CD4-positive, alpha-beta T cell treated with Interferon gamma for 1 hour (primary cell): ENCODE measurements at regions not wholly inside any gene's neighbourhood (a gene's known extent, or its start where the extent isn't known, plus 50 kb on each side); places are given as distances from the start of the nearest gene placed in this dataset.
"Not testable (repeated sequence)": the region's sequence is repeated elsewhere in the genome, so short reads cannot be mapped to it uniquely, and the experiment has no call there.

ENCODE experiments used
- DNase-seq: peaks from one replicate; pipeline ENCODE4 v3.0.0-alpha.2; 2020

- DNase-seq: no peak
Observed at GRCh38 chr14:37848985-37849621, 253.7 kb downstream of the TTC6 start.

GRCh38 chr14:37851054-37851453 lies 255.6 kb downstream of the TTC6 start:
- DNase-seq: no peak

GRCh38 chr14:37855871-37856270 lies 260.4 kb downstream of the TTC6 start:
- DNase-seq: no peak

GRCh38 chr14:37857774-37858266 lies 262.4 kb downstream of the TTC6 start:
- DNase-seq: no peak

- DNase-seq: no peak
Observed at GRCh38 chr14:37858733-37859132, 263.3 kb downstream of the TTC6 start.

GRCh38 chr14:37859177-37859576 lies 263.7 kb downstream of the TTC6 start:
- DNase-seq: no peak

- no peak for DNase-seq
Observed at GRCh38 chr14:37862263-37862662, 266.8 kb downstream of the TTC6 start.

- no peak for DNase-seq
Observed at GRCh38 chr14:37864128-37864527, 268.7 kb downstream of the TTC6 start.

- DNase-seq: no peak
Observed at GRCh38 chr14:37864861-37865718, 269.7 kb downstream of the TTC6 start.

GRCh38 chr14:37865719-37866549 lies 270.5 kb downstream of the TTC6 start:
- DNase-seq: no peak

- DNase-seq: no peak
Observed at GRCh38 chr14:37869633-37870032, 274.2 kb downstream of the TTC6 start.

- DNase-seq: no peak
Observed at GRCh38 chr14:37870170-37870569, 274.7 kb downstream of the TTC6 start.

- DNase-seq: no peak
Observed at GRCh38 chr14:37870632-37871346, 275.4 kb downstream of the TTC6 start.

GRCh38 chr14:37874065-37874428 lies 278.6 kb downstream of the TTC6 start:
- not testable (repeated sequence) for DNase-seq

GRCh38 chr14:37874429-37875109 lies 279.1 kb downstream of the TTC6 start:
- peak; percentile 49 for DNase-seq

- DNase-seq: no peak
Observed at GRCh38 chr14:37888234-37888633, 292.8 kb downstream of the TTC6 start.

GRCh38 chr14:37889087-37889486 lies 293.7 kb downstream of the TTC6 start:
- no peak for DNase-seq

GRCh38 chr14:37890095-37890494 lies 294.7 kb downstream of the TTC6 start:
- no peak for DNase-seq

GRCh38 chr14:37891500-37891899 lies 296.1 kb downstream of the TTC6 start:
- DNase-seq: not testable (repeated sequence)

GRCh38 chr14:37894463-37894862 lies 299.0 kb downstream of the TTC6 start:
- no peak for DNase-seq

GRCh38 chr14:37899365-37899764 lies 303.9 kb downstream of the TTC6 start:
- DNase-seq: no peak

GRCh38 chr14:37900561-37900960 lies 305.1 kb downstream of the TTC6 start:
- DNase-seq: no peak
